ENCODE measurements at regions not wholly inside any gene's neighbourhood (a gene's known extent, or its start where the extent isn't known, plus 50 kb on each side); places are given as distances from the start of the nearest gene placed in this dataset.

- no peaks in the 10 kb centered on the region for H3K27me3 ChIP-seq (replicated peaks; ENCODE audit: insufficient read depth, low read depth, low read length, poor library complexity)
- TF ChIP-seq CTCF (conservative IDR thresholded peaks at IDR 0.05; ENCODE audit: low read depth, low read length) (no peak), EZH2 (IDR thresholded peaks at IDR 0.05; ENCODE audit: borderline replicate concordance, low read depth, low read length, poor library complexity, severe bottlenecking) (no peak)
- H3K27ac ChIP-seq (ENCODE audit: low read depth, low read length, poor library complexity, severe bottlenecking), result no peak overlapping the region
- intact Hi-C loops (cut with micrococcal nuclease; ENCODE audit: unreplicated experiment), result no loop called here
- no peaks in the 10 kb centered on the region for H3K9me3 ChIP-seq (ENCODE audit: low read depth, low read length, poor library complexity, severe bottlenecking)
- ChIA-PET POLR2A (ENCODE audit: low non-redundant PET) (interaction anchor here (0.5 kb wide), 1 partner anchor 186 kb away, joined by 3 read pairs; no protein-coding TSS in a partner anchor), CTCF (no interaction called here)
- BruUV-seq (replicated peaks), result no TSS peak
- no peak overlapping the region for H3K4me3 ChIP-seq (ENCODE audit: low read depth, low read length, poor library complexity, severe bottlenecking)
- no peak for DNase-seq (ENCODE audit: low spot score)
- no peaks in the 10 kb centered on the region for H3K36me3 ChIP-seq (ENCODE audit: insufficient read depth, low read length, poor library complexity, severe bottlenecking)
- no peaks in the 10 kb centered on the region for H3K4me1 ChIP-seq (ENCODE audit: insufficient read depth, low read length, poor library complexity, severe bottlenecking)
Observed at GRCh38 chr13:107234319-107235073, 666.6 kb upstream of the ARGLU1 start.

GRCh38 chr13:107233541-107233940 lies 665.6 kb upstream of the ARGLU1 start:
- H3K27ac ChIP-seq (ENCODE audit: low read depth, low read length, poor library complexity, severe bottlenecking), result no peak overlapping the region
- H3K27me3 ChIP-seq (replicated peaks; ENCODE audit: insufficient read depth, low read depth, low read length, poor library complexity), result no peaks in the 10 kb centered on the region
- no peaks in the 10 kb centered on the region for H3K9me3 ChIP-seq (ENCODE audit: low read depth, low read length, poor library complexity, severe bottlenecking)
- H3K4me3 ChIP-seq (ENCODE audit: low read depth, low read length, poor library complexity, severe bottlenecking), result no peak overlapping the region
- ChIA-PET CTCF (no interaction called here), POLR2A (ENCODE audit: low non-redundant PET) (no interaction called here)
- no peaks in the 10 kb centered on the region for H3K36me3 ChIP-seq (ENCODE audit: insufficient read depth, low read length, poor library complexity, severe bottlenecking)
- TF ChIP-seq EZH2 (IDR thresholded peaks at IDR 0.05; ENCODE audit: borderline replicate concordance, low read depth, low read length, poor library complexity, severe bottlenecking), result no peak
- no peak for TF ChIP-seq CTCF (conservative IDR thresholded peaks at IDR 0.05; ENCODE audit: low read depth, low read length)
- no peaks in the 10 kb centered on the region for H3K4me1 ChIP-seq (ENCODE audit: insufficient read depth, low read length, poor library complexity, severe bottlenecking)
- intact Hi-C loops (cut with micrococcal nuclease; ENCODE audit: unreplicated experiment), result no loop called here
- no peak for DNase-seq (ENCODE audit: low spot score)
- no TSS peak for BruUV-seq (replicated peaks)

DNA sequence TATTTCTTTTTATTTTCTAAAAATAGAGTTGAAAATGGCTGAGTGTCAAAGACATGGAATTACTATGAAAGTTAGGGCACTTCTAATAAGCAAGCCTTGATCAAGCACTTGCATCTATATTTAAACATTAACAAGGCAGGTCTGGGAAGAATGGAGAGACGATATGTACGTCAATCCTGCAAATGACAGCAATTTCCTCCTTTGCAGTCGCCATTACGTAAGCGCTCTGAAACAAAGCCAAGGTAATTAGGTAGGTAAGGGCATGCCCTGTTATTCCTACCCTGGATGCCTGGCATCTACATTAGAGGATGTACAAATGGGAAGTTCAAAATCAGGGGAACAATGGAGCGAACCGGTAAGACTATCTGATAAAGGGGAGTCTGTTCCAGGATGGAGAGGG lies 664.0 kb upstream of the ARGLU1 start:
- TF ChIP-seq CTCF (conservative IDR thresholded peaks at IDR 0.05; ENCODE audit: low read depth, low read length) (no peak), EZH2 (IDR thresholded peaks at IDR 0.05; ENCODE audit: borderline replicate concordance, low read depth, low read length, poor library complexity, severe bottlenecking) (no peak)
- H3K27me3 ChIP-seq (replicated peaks; ENCODE audit: insufficient read depth, low read depth, low read length, poor library complexity), result no peaks in the 10 kb centered on the region
- POLR2A ChIA-PET (ENCODE audit: low non-redundant PET), result no interaction called here
- no peak for DNase-seq (ENCODE audit: low spot score)
- H3K9me3 ChIP-seq (ENCODE audit: low read depth, low read length, poor library complexity, severe bottlenecking), result no peaks in the 10 kb centered on the region
- no peak overlapping the region for H3K4me3 ChIP-seq (ENCODE audit: low read depth, low read length, poor library complexity, severe bottlenecking)
- no peaks in the 10 kb centered on the region for H3K4me1 ChIP-seq (ENCODE audit: insufficient read depth, low read length, poor library complexity, severe bottlenecking)
- CTCF ChIA-PET, result no interaction called here
- intact Hi-C loops (cut with micrococcal nuclease; ENCODE audit: unreplicated experiment), result no loop called here
- no TSS peak for BruUV-seq (replicated peaks)
- no peaks in the 10 kb centered on the region for H3K36me3 ChIP-seq (ENCODE audit: insufficient read depth, low read length, poor library complexity, severe bottlenecking)
- H3K27ac ChIP-seq (ENCODE audit: low read depth, low read length, poor library complexity, severe bottlenecking), result no peak overlapping the region

All from A673 (cell line).